A673 (cell line): ENCODE measurements at regions not wholly inside any gene's neighbourhood (a gene's known extent, or its start where the extent isn't known, plus 50 kb on each side); places are given as distances from the start of the nearest gene placed in this dataset.

Experiments
- BruUV-seq: library from RNA; stranded (reverse); fragments of 400-500 nt; replicated peaks from 2 replicates; lab custom pipeline; 2021; lab: Mats Ljungman, UMichigan
- CTCF ChIA-PET: fragments of 300-600 bp; sonication (Branson Sonifier 250); formaldehyde crosslinking; loops from one replicate; lab custom pipeline; 2022; ENCODE audit warnings: antibody characterized with exemption; lab: Charles Lee
- POLR2A ChIA-PET: fragments of 300-600 bp; sonication (Branson Sonifier 250); formaldehyde crosslinking; loops from one replicate; lab custom pipeline; 2022; ENCODE audit warnings: antibody characterized with exemption; ENCODE audit not compliant: low non-redundant PET; lab: Charles Lee
- DNase-seq: peaks from one replicate; pipeline ENCODE4 v3.0.0-alpha.2; 2015; ENCODE audit warnings: low spot score
- H3K27ac ChIP-seq: fragments of 200-600 bp; sonication (generic); 2 replicates; pipeline ENCODE4 v1.5.1; 2016; ENCODE audit warnings: mixed run types, low read depth, mild to moderate bottlenecking, mixed read lengths, antibody characterized with exemption, low read length; ENCODE audit not compliant: poor library complexity, severe bottlenecking
- H3K27me3 ChIP-seq: fragments of 200-600 bp; sonication (generic); replicated peaks from 2 replicates; pipeline ENCODE4 v1.6.1; 2017; ENCODE audit warnings: mixed run types, low read depth, mild to moderate bottlenecking, mixed read lengths, antibody characterized with exemption, low read length; ENCODE audit not compliant: insufficient read depth, poor library complexity
- H3K36me3 ChIP-seq: fragments of 200-600 bp; sonication (generic); 2 replicates; pipeline ENCODE4 v1.6.1; 2016; ENCODE audit warnings: mixed run types, mild to moderate bottlenecking, mixed read lengths, antibody characterized with exemption, low read length; ENCODE audit not compliant: insufficient read depth, poor library complexity, severe bottlenecking
- H3K4me1 ChIP-seq: fragments of 200-600 bp; sonication (generic); 2 replicates; pipeline ENCODE4 v1.6.1; 2017; ENCODE audit warnings: mixed run types, mild to moderate bottlenecking, mixed read lengths, antibody characterized with exemption, low read length; ENCODE audit not compliant: insufficient read depth, poor library complexity, severe bottlenecking
- H3K4me3 ChIP-seq: fragments of 200-600 bp; sonication (generic); 2 replicates; pipeline ENCODE4 v1.5.1; 2016; ENCODE audit warnings: low read depth, mixed run types, mild to moderate bottlenecking, mixed read lengths, low read length; ENCODE audit not compliant: poor library complexity, severe bottlenecking
- H3K9me3 ChIP-seq: fragments of 200-600 bp; sonication (generic); 2 replicates; pipeline ENCODE4 v1.6.1; 2016; ENCODE audit warnings: mixed run types, low read depth, mild to moderate bottlenecking, mixed read lengths, antibody characterized with exemption, low read length; ENCODE audit not compliant: poor library complexity, severe bottlenecking
- EZH2 ChIP-seq: fragments of 200-600 bp; sonication (generic); IDR thresholded peaks from 2 replicates; pipeline ENCODE4 v1.6.1; 2017; ENCODE audit warnings: borderline replicate concordance, low read depth, mild to moderate bottlenecking, mixed read lengths, antibody characterized with exemption, low read length; ENCODE audit not compliant: poor library complexity, severe bottlenecking
- intact Hi-C: fragments of 100-400 bp; cut with micrococcal nuclease; formaldehyde crosslinking; loops from one replicate; pipeline ENCODE4 v1.10.0; 2022; ENCODE audit not compliant: unreplicated experiment
- TF ChIP-seq, protein P1 (sequence below): fragments of 300-800, 200-600 bp; sonication (generic); conservative IDR thresholded peaks from 2 replicates; pipeline ENCODE4 v1.5.1; 2017; ENCODE audit warnings: low read depth, mild to moderate bottlenecking, antibody characterized with exemption, low read length, moderate library complexity, mixed read lengths

DNA sequence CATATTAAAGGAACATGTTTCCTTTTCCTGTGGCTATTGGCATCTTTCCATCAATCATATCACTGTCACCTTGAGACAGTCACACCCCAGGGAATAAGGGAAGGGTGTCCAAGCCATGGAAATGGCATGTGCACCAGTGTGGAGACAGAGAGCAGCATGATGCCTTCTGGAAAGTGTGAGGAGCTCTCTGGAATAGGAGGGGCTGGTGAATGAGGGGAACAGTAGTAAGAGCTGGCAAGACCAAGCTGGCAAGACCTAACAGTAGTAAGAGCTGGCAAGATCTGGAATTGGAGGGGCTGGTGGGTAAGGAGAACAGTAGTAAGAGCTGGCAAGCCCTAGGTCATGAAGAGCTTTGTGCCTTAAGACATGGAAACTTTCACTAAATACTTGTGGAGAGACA lies 186.7 kb downstream of the C1orf94 start:
- H3K4me1 ChIP-seq: no peaks in the 10 kb centered on the region
- no peaks in the 10 kb centered on the region for H3K36me3 ChIP-seq
- no peak overlapping the region for H3K4me3 ChIP-seq
- TF ChIP-seq, protein P1, sequence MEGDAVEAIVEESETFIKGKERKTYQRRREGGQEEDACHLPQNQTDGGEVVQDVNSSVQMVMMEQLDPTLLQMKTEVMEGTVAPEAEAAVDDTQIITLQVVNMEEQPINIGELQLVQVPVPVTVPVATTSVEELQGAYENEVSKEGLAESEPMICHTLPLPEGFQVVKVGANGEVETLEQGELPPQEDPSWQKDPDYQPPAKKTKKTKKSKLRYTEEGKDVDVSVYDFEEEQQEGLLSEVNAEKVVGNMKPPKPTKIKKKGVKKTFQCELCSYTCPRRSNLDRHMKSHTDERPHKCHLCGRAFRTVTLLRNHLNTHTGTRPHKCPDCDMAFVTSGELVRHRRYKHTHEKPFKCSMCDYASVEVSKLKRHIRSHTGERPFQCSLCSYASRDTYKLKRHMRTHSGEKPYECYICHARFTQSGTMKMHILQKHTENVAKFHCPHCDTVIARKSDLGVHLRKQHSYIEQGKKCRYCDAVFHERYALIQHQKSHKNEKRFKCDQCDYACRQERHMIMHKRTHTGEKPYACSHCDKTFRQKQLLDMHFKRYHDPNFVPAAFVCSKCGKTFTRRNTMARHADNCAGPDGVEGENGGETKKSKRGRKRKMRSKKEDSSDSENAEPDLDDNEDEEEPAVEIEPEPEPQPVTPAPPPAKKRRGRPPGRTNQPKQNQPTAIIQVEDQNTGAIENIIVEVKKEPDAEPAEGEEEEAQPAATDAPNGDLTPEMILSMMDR: no peak
- no peak for TF ChIP-seq EZH2
- intact Hi-C loops: no loop called here
- ChIA-PET CTCF (no interaction called here), POLR2A (no interaction called here)
- DNase-seq: no peak
- H3K27ac ChIP-seq: no peak overlapping the region
- H3K27me3 ChIP-seq: peaks cover 41% of the 10 kb centered on the region
- no TSS peak for BruUV-seq
- no peaks in the 10 kb centered on the region for H3K9me3 ChIP-seq

DNA sequence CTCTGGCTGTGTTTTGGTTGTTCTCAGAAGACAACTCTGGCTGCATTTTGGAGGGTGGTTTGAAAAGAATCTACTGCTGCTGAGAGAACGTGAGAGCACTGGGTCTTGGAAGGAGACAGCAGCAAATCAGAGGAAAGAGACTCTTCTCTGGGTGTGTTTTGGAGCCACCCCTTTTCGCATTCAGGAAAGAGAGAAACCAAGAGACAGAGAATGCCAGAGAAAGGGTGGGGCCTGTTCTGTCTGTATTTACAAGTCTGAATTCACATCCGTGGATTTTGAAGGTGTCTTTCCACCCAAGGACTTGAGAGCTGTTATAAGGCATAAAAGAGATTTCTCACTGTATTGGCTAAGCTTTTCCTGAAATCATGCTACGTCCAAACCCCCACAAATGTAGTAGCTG lies 187.2 kb downstream of the C1orf94 start:
- DNase-seq: no peak

DNA sequence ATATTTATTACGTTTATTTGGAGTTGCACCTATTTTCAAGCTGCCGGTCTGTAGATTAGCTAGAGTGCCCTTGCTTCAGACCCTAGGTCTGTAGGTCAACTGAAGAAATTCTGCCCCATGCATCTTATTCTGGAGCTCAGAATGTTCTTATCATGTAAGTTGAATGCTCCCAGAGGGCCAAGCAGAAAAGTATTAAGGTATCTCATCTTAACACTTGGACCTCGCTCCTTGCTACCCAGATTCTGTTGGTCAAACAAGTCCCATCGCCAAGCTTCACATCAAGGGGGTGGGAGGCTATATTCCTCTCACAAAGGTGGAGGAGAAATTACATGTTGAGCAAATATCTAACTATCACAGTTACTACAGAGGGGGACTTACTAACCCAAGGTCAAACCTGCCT lies 187.7 kb downstream of the C1orf94 start:
- Histone ChIP-seq H3K4me3 (no peak overlapping the region), H3K4me1 (no peaks in the 10 kb centered on the region), H3K9me3 (no peaks in the 10 kb centered on the region), H3K27ac (no peak overlapping the region), H3K36me3 (no peaks in the 10 kb centered on the region), H3K27me3 (peaks cover 41% of the 10 kb centered on the region)
- ChIA-PET CTCF (no interaction called here), POLR2A (no interaction called here)
- no peak for DNase-seq
- intact Hi-C loops: no loop called here
- no TSS peak for BruUV-seq
- no peak for TF ChIP-seq EZH2
- TF ChIP-seq, protein P1: no peak

More for the DNA sequence above, 187.2 kb downstream of the C1orf94 start:
- Histone ChIP-seq H3K27ac (no peak overlapping the region), H3K36me3 (no peaks in the 10 kb centered on the region), H3K4me1 (no peaks in the 10 kb centered on the region), H3K4me3 (no peak overlapping the region), H3K9me3 (no peaks in the 10 kb centered on the region), H3K27me3 (peaks cover 41% of the 10 kb centered on the region)
- BruUV-seq: no TSS peak
- CTCF ChIA-PET: no interaction called here
- intact Hi-C loops: no loop called here
- POLR2A ChIA-PET: no interaction called here
- TF ChIP-seq, protein P1: no peak
- no peak for TF ChIP-seq EZH2
